ENCODE measurements at regions not wholly inside any gene's neighbourhood (a gene's known extent, or its start where the extent isn't known, plus 50 kb on each side); places are given as distances from the start of the nearest gene placed in this dataset.
A peak's percentile ranks its signal among the peaks of the same experiment; 100 is the strongest.

GRCh38 chr3:150267288-150267687, 140.8 kb upstream of the TSC22D2 start:
- no peak for DNase-seq (ENCODE audit: low spot score)

- DNase-seq (ENCODE audit: low spot score), result no peak
Measured at GRCh38 chr3:150265305-150265704, 142.8 kb upstream of the TSC22D2 start.

- no peak for DNase-seq (ENCODE audit: low spot score)
Measured at GRCh38 chr3:150264561-150265279, 143.4 kb upstream of the TSC22D2 start.

- no peak for DNase-seq (ENCODE audit: low spot score)
Measured at GRCh38 chr3:150261958-150262357, 146.1 kb upstream of the TSC22D2 start.

- DNase-seq (ENCODE audit: low spot score), result no peak
Measured at GRCh38 chr3:150261418-150261817, 146.7 kb upstream of the TSC22D2 start.

DNA sequence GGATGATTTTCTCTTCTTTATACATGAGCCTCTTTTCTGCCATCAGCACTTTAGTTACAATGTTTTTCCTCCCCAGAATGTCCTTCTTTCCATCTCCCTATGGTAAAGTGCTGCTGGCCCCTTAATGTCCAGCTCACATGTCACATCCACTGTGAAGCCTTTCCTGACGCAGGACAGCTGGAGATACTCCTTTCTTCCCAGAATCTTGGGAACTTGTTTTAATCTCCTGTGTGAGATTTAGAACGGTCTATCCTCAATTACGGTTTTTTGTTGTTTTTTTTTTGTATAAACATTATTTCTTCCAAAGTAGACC, 147.7 kb upstream of the TSC22D2 start:
- DNase-seq (ENCODE audit: low spot score), result no peak

DNA sequence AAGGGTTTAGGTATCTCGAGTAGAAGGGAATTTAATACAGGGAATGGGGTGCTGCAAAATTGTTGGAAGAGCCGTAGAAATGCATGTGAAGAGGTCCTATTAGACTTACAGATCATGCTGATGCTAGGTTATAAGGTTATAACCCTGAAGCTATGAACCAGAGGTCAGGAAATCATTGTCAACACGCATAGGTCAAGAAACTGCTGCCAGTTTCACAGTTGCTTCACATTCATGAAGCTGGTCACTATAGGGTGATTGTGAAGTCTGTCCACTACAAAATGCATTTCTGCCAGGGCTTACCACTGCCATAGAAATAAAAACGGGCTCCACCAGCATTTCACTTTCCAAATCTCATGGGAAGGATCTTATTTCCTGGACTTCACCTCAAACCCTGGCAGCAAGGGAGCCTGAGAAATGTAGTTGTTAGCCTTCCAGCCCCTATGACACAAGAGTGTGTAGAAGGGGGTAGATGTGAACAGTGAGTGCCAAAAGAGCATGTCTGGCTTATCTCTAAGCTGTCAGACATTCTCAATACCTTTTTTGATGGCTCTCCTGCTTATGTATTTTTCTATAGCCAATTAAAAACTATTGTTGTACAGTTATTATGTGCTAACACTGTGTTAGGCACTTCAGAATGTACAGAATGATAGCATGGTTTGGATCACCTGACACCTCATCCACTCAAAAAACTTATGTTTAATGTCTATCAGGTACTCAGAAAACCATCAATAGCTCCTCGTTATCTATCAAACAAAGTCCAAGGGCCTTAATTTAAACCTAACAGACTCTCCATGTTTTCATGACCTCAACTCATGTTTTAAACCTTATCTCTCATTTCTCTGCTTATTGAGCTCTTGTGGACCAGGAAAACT, 148.3 kb upstream of the TSC22D2 start:
- no peak for DNase-seq (ENCODE audit: low spot score)

GRCh38 chr3:150256782-150257181, 151.3 kb upstream of the TSC22D2 start:
- no peak for DNase-seq (ENCODE audit: low spot score)

- DNase-seq (ENCODE audit: low spot score), result no peak
Measured at GRCh38 chr3:150256318-150256717, 151.8 kb upstream of the TSC22D2 start.

GRCh38 chr3:150255826-150256225, 152.3 kb upstream of the TSC22D2 start:
- DNase-seq (ENCODE audit: low spot score), result no peak

DNA sequence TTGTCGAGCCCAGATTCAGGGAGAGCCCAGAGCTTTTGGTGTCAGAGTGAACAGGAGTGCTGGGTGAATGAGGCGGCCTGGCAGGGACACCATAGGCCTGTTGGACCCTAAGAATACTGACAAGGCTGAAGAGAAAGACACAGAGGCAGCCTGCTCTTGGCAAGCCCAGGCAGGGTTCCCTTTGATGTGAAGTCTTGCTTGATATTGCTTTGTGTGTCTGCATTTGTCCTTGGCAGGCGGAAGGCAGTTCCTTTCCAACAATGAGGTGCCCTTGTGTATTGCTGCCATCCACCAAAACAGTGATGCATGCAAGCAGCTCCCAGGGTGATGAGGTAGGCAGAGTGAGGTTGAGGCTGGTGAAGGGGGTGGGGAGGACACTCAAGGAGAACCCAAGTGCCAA, 152.7 kb upstream of the TSC22D2 start:
- DNase-seq (ENCODE audit: low spot score), result no peak

GRCh38 chr3:150254309-150254708, 153.8 kb upstream of the TSC22D2 start:
- no peak for DNase-seq (ENCODE audit: low spot score)

- no peak for DNase-seq (ENCODE audit: low spot score)
Measured at GRCh38 chr3:150253622-150254021, 154.5 kb upstream of the TSC22D2 start.

DNA sequence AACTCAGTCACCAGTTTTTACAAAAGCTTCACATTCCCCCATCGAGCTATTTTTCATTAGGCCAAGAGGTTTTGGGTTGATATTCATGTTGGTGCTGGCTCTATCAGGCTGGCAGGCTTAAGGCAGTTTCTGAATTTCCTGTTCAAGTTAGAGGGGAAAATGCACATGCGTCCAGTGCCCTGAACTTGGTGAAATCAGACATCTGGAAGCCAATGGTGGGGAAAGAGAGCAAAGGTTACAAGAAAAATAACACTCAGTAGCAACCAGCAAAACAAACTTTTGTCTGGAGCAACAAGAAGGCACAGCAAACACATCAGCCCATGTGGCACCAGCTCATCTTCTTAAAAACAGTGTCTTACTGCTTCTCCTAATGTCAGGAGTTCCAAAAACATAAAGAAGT, 155.6 kb upstream of the TSC22D2 start:
- no peak for DNase-seq (ENCODE audit: low spot score)

GRCh38 chr3:150251187-150252062, 156.7 kb upstream of the TSC22D2 start:
- DNase-seq (ENCODE audit: low spot score), result no peak

DNA sequence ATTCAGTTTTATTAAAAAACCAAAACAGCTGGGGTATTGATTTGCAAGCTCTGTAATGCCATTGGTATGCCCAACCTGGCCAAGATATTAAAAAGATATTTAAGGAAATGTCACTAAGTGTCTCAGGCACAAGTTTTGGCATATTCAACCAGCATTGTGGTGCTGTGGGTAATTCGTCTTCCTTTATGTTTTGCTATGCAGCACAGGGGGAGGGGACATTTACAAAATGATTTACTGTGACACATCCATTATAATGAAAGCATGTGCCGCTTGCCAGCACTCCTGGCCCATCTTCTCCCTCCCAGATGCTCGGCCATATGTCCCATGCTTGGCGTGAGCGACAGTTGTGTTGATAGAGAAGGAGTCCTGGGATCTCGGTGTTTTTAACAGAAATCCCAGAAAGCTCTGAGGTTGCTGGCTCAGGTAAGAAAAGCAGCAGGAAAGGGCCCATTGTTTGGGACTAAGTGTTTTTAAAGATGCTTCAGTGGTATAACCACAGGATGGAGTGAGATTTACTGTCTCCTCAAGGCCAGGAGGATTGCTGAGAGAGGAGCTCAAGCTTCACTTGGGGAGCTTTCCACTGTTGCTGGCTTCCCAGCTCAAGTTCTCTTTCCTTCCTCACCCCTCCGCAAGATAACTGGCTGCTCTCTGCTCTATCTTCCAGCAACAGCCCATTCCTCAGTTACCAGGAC, 158.2 kb upstream of the TSC22D2 start:
- DNase-seq (ENCODE audit: low spot score), result no peak

GRCh38 chr3:150248888-150249681, 159.0 kb upstream of the TSC22D2 start:
- DNase-seq (ENCODE audit: low spot score), result no peak

DNA sequence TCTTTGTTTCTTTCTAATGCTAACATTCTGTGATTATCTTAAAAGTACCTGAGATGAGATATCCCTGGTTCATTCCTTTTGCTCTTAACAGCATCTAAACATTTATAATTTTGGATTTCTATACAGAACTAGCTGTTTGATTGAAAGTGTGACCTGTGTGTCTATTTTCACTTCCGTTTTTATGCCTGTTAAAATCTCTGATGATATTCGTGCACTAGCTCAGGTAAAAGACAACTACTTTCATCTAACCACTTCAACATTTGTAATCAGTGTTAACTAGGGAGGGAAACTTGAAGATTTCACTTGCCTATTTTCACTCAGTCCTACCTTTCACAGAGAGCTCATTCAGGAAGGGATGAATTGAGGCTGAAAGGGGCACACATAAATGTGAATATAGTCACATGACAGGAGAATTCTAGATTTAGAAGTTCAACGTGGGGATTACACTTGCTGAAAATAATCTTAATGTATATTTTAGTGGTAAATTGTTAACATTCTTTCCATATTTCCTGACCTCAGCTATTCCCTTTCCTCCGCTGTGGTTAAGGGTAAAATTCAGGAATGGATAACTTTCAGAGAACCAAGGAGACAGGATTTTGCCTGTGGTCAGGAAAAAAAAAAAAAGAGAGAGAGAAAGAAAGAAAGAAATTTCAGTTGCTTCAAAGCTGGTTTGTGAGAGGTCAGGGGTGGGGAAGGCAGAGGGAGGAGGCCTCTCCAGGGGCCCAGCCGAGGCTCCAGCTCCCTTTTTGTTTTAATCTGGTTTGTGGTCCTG, 159.8 kb upstream of the TSC22D2 start:
- peak; percentile 53 for DNase-seq (ENCODE audit: low spot score)

- DNase-seq (ENCODE audit: low spot score), result no peak
Measured at GRCh38 chr3:150247441-150247840, 160.7 kb upstream of the TSC22D2 start.

DNA sequence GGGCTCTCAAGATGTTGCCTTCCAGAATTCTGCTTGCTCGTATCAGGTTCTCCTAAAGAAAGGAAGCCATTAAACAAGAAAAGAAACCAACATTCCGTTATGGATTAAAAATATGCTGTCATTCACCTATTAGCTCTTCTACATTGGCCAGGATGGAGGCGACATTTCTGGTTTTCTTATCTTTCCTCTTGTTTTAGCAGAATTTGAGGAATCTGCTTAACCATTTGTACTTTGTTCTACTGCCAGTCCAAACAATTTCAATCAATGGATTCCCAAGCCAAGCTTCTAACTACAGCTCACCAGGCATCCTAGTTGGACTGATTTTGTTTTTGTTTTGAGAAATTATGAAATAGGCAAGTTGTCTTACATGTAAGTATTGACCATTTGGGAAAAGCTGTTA, 164.6 kb upstream of the TSC22D2 start:
- no peak for DNase-seq (ENCODE audit: low spot score)
